ENCODE measurements at regions not wholly inside any gene's neighbourhood (a gene's known extent, or its start where the extent isn't known, plus 50 kb on each side); places are given as distances from the start of the nearest gene placed in this dataset.

DNA sequence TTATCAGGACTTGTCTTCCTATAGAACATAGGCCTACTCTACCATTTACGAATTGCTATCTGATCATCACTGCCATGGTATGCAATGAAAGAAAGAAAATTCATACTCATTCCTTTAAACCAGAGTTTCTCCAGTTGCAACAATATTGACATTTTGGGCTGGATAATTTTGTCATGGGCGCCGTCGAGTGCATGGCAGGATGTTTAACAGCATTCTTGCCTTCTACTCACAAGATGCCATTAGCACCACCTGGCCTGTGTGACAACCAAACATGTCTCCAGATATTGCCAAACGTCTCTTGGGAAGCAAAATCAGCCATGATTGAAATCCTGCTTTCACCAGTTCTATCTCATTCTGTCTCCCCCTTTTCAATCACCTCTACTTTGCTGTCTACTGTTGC is 63.6 kb upstream of the ARHGAP24 start:
- dilution Hi-C loops (cut with MboI; ENCODE audit: extremely low pct_ligation_motif_present, low sequenced_read_pairs) = no loop called here
- Histone ChIP-seq H3K27ac (ENCODE audit: insufficient read depth, low read depth, low read length) (no peak overlapping the region), H3K4me3 (replicated peaks in 1 of 3; ENCODE audit: insufficient read depth in 1 of 3, low read depth in 1 of 3, low read length in 3 of 3) (no peak overlapping the region), H3K4me1 (ENCODE audit: control insufficient read depth, extremely low read depth, insufficient read depth, low read length) (peaks cover 29% of the 10 kb centered on the region), H4K20me1 (replicated peaks; ENCODE audit: control insufficient read depth, extremely low read depth, insufficient read depth, low read length) (no peaks in the 10 kb centered on the region), H3K9me1 (replicated peaks; ENCODE audit: control insufficient read depth, extremely low read depth, insufficient read depth, low read length) (no peaks in the 10 kb centered on the region), H3K36me3 (ENCODE audit: control insufficient read depth in 2 of 2, extremely low read depth in 1 of 2, insufficient read depth in 2 of 2, low read length in 2 of 2) (no peaks in the 10 kb centered on the region), H3K9ac (replicated peaks; ENCODE audit: extremely low read depth, insufficient read depth, low read length) (no peak overlapping the region), H2AFZ (ENCODE audit: low read depth, low read length) (no peak overlapping the region), H3K9me3 (replicated peaks; ENCODE audit: control insufficient read depth, insufficient read depth, low read length) (no peaks in the 10 kb centered on the region), H3K79me2 (ENCODE audit: control insufficient read depth, insufficient read depth, low read length) (no peaks in the 10 kb centered on the region), H3K27me3 (ENCODE audit: control insufficient read depth in 2 of 2, insufficient read depth in 2 of 2, low read length in 2 of 2) (no peaks in the 10 kb centered on the region), H3K4me2 (ENCODE audit: insufficient read depth, low read length) (no peak overlapping the region)
- intact Hi-C loops (cut with micrococcal nuclease) = no loop called here
- POLR2A ChIA-PET = no interaction called here
- DNase-seq (ENCODE audit: low read depth, low spot score) (no peak), FAIRE-seq (no peak)
- CTCF ChIA-PET = no interaction called here
- no peak for TF ChIP-seq MAX (IDR thresholded peaks at IDR 0.05; ENCODE audit: insufficient read depth, insufficient read length)
- TF ChIP-seq POLR2A (IDR thresholded peaks at IDR 0.05; ENCODE audit: low read depth, low read length) = no peak
- TF ChIP-seq JUN (IDR thresholded peaks at IDR 0.05; ENCODE audit: borderline replicate concordance, insufficient read depth, insufficient read length, low read depth) = no peak
- TF ChIP-seq CTCF (IDR thresholded peaks at IDR 0.05; ENCODE audit: extremely low read depth in 1 of 2, insufficient read depth in 1 of 2, low read depth in 1 of 2, low read length in 2 of 2) = no peak
- no peak for TF ChIP-seq EZH2 (IDR thresholded peaks at IDR 0.05; ENCODE audit: borderline replicate concordance, low read depth, low read length, severe bottlenecking)
- no peak for TF ChIP-seq FOS (IDR thresholded peaks at IDR 0.05; ENCODE audit: borderline replicate concordance, insufficient read depth, low read length)
- no peak for TF ChIP-seq GATA2 (IDR thresholded peaks at IDR 0.05; ENCODE audit: insufficient read depth, insufficient read length, low read depth, low read length)
- no TSS peak for BruUV-seq (replicated peaks)
